ENCODE measurements at regions not wholly inside any gene's neighbourhood (a gene's known extent, or its start where the extent isn't known, plus 50 kb on each side); places are given as distances from the start of the nearest gene placed in this dataset.

GRCh38 chr2:80725001-80725400 is 420.4 kb upstream of the LRRTM1 start:
- H3K9me3 ChIP-seq (replicated peaks; ENCODE audit: control insufficient read depth, insufficient read depth, low read length): no peaks in the 10 kb centered on the region
- POLR2A ChIA-PET: no interaction called here
- H2AFZ ChIP-seq (ENCODE audit: control insufficient read depth, low read depth, low read length): no peak overlapping the region
- RAD21 ChIA-PET (ENCODE audit: unreplicated experiment): no interaction called here
- WGBS (ENCODE audit: insufficient coverage, insufficient replicate concordance, low lambda C conversion rate, missing lambda C conversion rate): 0% methylated on average over 1 of the region's 1 CpG
- TF ChIP-seq POLR2AphosphoS5 (IDR thresholded peaks at IDR 0.05; ENCODE audit: low read length) (no peak), STAT3 (IDR thresholded peaks at IDR 0.05; ENCODE audit: low read depth, low read length) (no peak), BCL3 (IDR thresholded peaks at IDR 0.05; ENCODE audit: borderline replicate concordance, insufficient read depth, low read depth, low read length, poor library complexity, severe bottlenecking) (no peak), ATF2 (IDR thresholded peaks at IDR 0.05; ENCODE audit: low read length) (no peak), MEF2B (IDR thresholded peaks at IDR 0.05; ENCODE audit: partially characterized antibody, poor library complexity, severe bottlenecking) (no peak), MLLT1 (IDR thresholded peaks at IDR 0.05) (no peak), RFX5 (IDR thresholded peaks at IDR 0.05; ENCODE audit: low read depth, low read length) (no peak), CEBPB (IDR thresholded peaks at IDR 0.05; ENCODE audit: borderline replicate concordance in 1 of 2, low read depth in 2 of 2, low read length in 2 of 2) (no peak), SREBF2 (IDR thresholded peaks at IDR 0.05; ENCODE audit: low read length) (no peak), ZBTB4 (CRISPR knock-in tag; IDR thresholded peaks at IDR 0.05) (no peak), CBX3 (IDR thresholded peaks at IDR 0.05; ENCODE audit: borderline replicate concordance, low read depth) (no peak), POU2F2 (IDR thresholded peaks at IDR 0.05; ENCODE audit: borderline replicate concordance, low read depth, low read length) (no peak), ZNF217 (IDR thresholded peaks at IDR 0.05) (no peak)
- no peak overlapping the region for H3K27ac ChIP-seq (ENCODE audit: control insufficient read depth, insufficient read depth)
- no peaks in the 10 kb centered on the region for H4K20me1 ChIP-seq (ENCODE audit: control insufficient read depth, insufficient read depth)
- in situ Hi-C loops (cut with MboI): no loop called here
- H3K4me1 ChIP-seq (ENCODE audit: control insufficient read depth, insufficient read depth, low read length): no peaks in the 10 kb centered on the region
- ATAC-seq (no peak), FAIRE-seq (no peak), DNase-seq (ENCODE audit: low read depth, low spot score) (no peak)
- no peaks in the 10 kb centered on the region for H3K79me2 ChIP-seq (ENCODE audit: control insufficient read depth, insufficient read depth, low read length)
- SMC1A ChIA-PET (ENCODE audit: uncharacterized antibody, unreplicated experiment): interaction anchor here (1.0 kb wide), 1 partner anchor 15 kb away, joined by 3 read pairs; no protein-coding TSS in a partner anchor
- CTCF ChIA-PET: no interaction called here
- no peak overlapping the region for H3K4me2 ChIP-seq (ENCODE audit: control insufficient read depth, insufficient read depth)
- H3K9ac ChIP-seq (ENCODE audit: control insufficient read depth, insufficient read depth, low read length): no peak overlapping the region
- H3K4me3 ChIP-seq: no peak overlapping the region
- H3K36me3 ChIP-seq (ENCODE audit: control insufficient read depth in 2 of 2, insufficient read depth in 2 of 2, low read length in 1 of 2): no peaks in the 10 kb centered on the region
- no peaks in the 10 kb centered on the region for H3K27me3 ChIP-seq (replicated peaks in 1 of 2; ENCODE audit: control insufficient read depth in 2 of 2, insufficient read depth in 2 of 2, low read length in 1 of 2)
- BruUV-seq (replicated peaks): no TSS peak
- intact Hi-C loops (cut with micrococcal nuclease; ENCODE audit: unreplicated experiment): no loop called here
